GM18868 (cell line): ENCODE measurements at regions not wholly inside any gene's neighbourhood (a gene's known extent, or its start where the extent isn't known, plus 50 kb on each side); places are given as distances from the start of the nearest gene placed in this dataset.
"Not testable (repeated sequence)": the region's sequence is repeated elsewhere in the genome, so short reads cannot be mapped to it uniquely, and the experiment has no call there.

ENCODE experiments used
- ATAC-seq: cut with Tn5 transposase; IDR thresholded peaks from one replicate; pipeline ENCODE4 v1.9.1; 2021; ENCODE audit warnings: mild to moderate bottlenecking, moderate library complexity; ENCODE audit not compliant: unreplicated experiment

GRCh38 chr2:77720115-77720514 lies 197.9 kb upstream of the LRRTM4 start:
- no peak for ATAC-seq

- no peak for ATAC-seq
Observed at GRCh38 chr2:77721593-77721992, 199.4 kb upstream of the LRRTM4 start.

- no peak for ATAC-seq
Observed at GRCh38 chr2:77725045-77725444, 202.9 kb upstream of the LRRTM4 start.

- ATAC-seq: not testable (repeated sequence)
Observed at GRCh38 chr2:77734662-77735340, 212.6 kb upstream of the LRRTM4 start.

- no peak for ATAC-seq
Observed at GRCh38 chr2:77737236-77737635, 215.1 kb upstream of the LRRTM4 start.

- no peak for ATAC-seq
Observed at GRCh38 chr2:77746780-77747179, 224.6 kb upstream of the LRRTM4 start.

- ATAC-seq: not testable (repeated sequence)
Observed at GRCh38 chr2:77753710-77754345, 231.7 kb upstream of the LRRTM4 start.

- no peak for ATAC-seq
Observed at GRCh38 chr2:77767388-77768076, 245.4 kb upstream of the LRRTM4 start.

GRCh38 chr2:77768508-77768907 lies 246.3 kb upstream of the LRRTM4 start:
- no peak for ATAC-seq

- no peak for ATAC-seq
Observed at GRCh38 chr2:77778917-77779316, 256.7 kb upstream of the LRRTM4 start.

GRCh38 chr2:77793500-77793899 lies 271.3 kb upstream of the LRRTM4 start:
- ATAC-seq: not testable (repeated sequence)

GRCh38 chr2:77796397-77796796 lies 274.2 kb upstream of the LRRTM4 start:
- no peak for ATAC-seq

- ATAC-seq: no peak
Observed at GRCh38 chr2:77797088-77797487, 274.9 kb upstream of the LRRTM4 start.

- ATAC-seq: no peak
Observed at GRCh38 chr2:77800410-77800809, 278.2 kb upstream of the LRRTM4 start.

- no peak for ATAC-seq
Observed at GRCh38 chr2:77807531-77808215, 285.5 kb upstream of the LRRTM4 start.

- ATAC-seq: no peak
Observed at GRCh38 chr2:77808599-77808998, 286.4 kb upstream of the LRRTM4 start.

- no peak for ATAC-seq
Observed at GRCh38 chr2:77813599-77813998, 291.4 kb upstream of the LRRTM4 start.

GRCh38 chr2:77816618-77817017 lies 294.4 kb upstream of the LRRTM4 start:
- ATAC-seq: no peak

GRCh38 chr2:77818186-77818585 lies 296.0 kb upstream of the LRRTM4 start:
- no peak for ATAC-seq

GRCh38 chr2:77823028-77823427 lies 300.9 kb upstream of the LRRTM4 start:
- no peak for ATAC-seq

- ATAC-seq: no peak
Observed at GRCh38 chr2:77831060-77831459, 308.9 kb upstream of the LRRTM4 start.

GRCh38 chr2:77831471-77831870 lies 309.3 kb upstream of the LRRTM4 start:
- no peak for ATAC-seq
